GM19035 (cell line): ENCODE measurements at regions not wholly inside any gene's neighbourhood (a gene's known extent, or its start where the extent isn't known, plus 50 kb on each side); places are given as distances from the start of the nearest gene placed in this dataset.

Experiments
- ATAC-seq: cut with Tn5 transposase; IDR thresholded peaks from one replicate; pipeline ENCODE4 v1.9.1; 2021; ENCODE audit not compliant: unreplicated experiment

DNA sequence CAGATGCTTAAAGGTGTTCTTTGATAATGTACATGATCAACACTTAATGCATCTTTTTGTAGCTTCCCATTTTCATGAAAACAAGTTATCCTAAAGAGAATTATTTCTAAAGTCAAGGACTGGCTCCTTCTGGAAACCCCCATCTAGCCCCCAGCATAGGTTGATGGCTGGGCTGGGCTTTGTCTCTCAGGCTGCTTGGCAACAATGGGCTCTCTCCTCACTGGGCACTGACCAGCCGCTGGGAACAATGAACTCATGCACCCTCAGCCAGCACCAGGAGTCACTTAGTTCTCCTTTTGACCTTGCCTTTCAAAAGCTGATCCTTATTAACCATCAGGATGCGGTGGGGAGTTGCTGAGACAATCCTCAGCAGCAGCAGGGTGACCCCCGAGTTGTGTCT, 293.0 kb upstream of the PLXNA2 start:
- no peak for ATAC-seq

DNA sequence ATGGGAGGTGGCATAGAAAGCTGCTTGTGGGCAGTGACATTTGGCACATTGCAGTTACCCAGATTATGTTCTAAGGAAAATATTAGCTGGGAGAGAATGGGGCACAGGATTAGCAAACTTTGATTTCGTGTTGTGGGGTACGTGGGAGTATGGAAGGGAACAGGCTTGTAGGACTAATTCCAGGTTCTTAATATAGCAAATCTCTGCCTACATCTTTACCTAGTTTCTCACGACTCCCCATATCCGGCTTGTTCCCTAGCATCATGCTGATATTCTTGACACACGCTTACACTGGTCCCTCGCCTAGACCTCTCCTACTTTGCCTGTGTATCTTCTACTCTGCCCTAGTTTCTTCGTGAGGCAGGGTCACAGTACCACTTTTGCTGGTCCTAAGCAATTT, 293.9 kb upstream of the PLXNA2 start:
- no peak for ATAC-seq

DNA sequence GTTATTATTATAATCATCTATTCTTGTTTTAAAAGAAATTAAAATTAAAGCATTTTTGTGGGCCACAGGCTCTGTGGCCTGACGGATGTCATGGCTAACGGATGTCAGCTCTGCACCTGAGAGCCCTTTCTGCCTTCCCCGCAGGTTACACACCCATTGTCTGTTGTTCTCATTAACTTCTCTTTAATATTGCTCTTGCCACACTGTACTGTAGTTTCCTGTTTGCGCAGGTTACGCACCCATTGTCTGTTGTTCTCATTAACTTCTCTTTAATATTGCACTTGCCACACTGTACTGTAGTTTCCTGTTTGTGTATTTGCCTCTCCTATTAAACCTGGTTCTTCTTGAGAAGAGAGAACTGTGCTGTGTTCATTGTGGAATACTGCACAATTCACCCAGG, 294.4 kb upstream of the PLXNA2 start:
- no peak for ATAC-seq

DNA sequence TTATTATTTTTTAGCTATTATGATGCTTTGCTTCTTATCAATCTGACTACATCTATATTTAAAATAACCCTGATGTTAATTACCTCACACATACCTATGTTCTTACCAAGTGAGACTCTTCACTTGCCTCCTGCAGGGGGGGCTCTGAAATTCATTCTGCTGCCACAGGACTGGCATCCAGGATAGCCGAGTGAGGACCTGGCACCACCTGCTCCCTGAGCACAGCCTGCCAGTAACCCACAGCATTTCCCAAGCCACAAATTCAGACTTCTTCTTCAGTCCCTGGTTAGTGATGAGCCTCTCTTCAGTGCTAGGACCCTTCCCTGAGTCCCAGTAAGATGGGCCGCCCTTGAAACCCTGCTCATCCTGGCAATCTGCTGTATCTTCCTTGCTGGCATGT, 296.5 kb upstream of the PLXNA2 start:
- ATAC-seq = no peak

DNA sequence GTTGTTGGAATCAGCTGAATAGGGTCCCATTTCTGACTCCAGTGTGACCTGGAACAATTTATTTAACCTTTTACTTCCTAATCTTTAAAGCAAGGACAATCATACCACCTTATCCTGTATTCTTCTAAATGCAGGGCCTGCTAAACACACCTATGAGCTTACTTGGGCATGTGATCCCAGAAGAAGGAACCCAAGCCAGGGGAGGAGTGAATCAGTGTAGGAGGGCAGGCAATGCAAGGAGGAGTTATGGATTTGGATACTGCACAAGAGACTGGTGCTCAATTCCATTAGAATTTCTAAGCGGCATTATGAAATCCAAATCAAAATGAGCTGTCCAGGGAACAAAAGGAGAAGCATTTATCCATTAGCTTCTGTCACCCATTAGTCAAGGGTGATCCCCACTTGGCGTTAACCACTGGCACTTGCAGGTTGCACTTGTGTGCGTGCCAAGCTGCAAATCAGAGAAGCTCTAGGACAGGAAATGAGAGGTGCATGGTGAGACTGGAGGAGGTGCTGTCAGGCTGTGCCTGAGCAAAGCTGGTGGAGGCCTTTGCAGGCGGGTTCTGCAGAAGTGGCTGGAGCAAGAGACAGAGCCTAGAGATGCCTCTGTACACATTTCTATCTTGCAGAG, 297.2 kb upstream of the PLXNA2 start:
- ATAC-seq = no peak

DNA sequence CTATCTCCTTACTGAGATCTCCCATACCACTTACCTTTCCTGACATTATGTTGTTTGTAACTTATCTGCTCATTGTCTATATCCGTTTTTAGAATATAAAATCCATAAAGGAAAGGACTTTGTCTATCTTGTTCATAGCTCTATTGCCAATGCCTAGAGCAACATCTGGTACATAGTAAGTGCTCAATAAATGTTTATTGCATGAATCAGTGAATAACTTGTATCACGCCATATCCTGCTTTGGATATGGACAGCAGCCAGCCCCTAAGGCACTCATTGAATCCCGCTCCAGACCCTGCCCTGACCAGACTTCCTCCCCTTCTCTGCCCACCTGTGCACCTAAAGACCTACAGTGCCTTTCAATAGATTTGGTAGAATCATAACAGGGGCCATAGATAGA, 298.1 kb upstream of the PLXNA2 start:
- no peak for ATAC-seq

DNA sequence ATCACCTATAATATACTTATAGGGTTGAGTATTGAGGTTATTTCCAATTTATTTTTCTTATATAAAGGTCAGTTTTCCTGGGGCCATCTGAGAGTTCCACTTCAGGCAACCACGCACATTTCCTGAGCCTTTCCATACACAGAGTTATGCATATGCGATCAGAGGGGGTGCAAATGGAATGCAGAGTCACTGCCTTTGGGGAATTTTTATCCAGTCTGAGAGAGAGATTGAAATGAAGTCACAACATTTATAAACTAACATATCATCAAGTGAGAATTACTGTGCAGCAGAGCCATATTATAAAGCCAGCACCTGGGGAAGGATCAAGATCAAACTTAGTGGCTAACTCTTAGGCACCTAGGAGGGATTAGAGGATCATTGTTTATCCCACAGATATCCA, 299.9 kb upstream of the PLXNA2 start:
- ATAC-seq = no peak

DNA sequence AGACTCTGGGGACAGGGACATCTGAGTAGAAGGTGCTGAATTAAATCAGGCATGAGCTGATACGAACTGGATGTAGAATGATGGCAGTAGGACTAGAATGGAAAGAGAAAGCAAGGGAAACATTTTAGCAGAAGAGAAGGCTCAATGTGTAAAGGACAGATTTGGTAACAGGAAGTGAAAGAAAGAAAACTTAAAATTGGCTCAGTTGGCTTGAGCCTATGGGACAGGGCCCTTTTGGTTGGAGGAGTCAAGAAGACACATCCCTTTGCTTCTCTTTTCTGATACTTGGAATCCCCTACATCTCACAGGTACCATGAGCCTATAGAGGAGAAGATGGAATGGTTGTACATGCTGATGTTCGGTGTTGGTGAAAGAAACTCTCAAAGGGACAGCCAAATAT, 300.6 kb upstream of the PLXNA2 start:
- no peak for ATAC-seq

DNA sequence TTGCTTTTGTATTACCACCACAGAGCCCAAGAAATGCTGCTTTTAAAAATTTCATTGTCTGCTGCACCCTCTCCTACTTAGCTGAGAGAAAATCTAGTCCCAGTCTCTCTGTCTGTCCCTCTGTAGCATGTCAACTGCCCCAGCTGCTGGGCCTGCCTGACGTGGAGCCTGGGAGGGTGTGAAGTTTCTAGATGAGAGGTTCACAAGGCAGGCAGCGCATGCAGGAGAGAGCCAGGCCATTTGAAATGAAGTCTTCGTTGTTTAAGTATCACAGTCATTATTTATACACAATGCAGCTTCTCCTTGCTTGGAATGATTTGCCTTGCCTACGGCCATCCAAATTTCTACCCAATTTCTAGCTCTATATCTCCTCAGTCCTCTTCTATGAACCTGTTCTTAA, 306.8 kb upstream of the PLXNA2 start:
- ATAC-seq = no peak

DNA sequence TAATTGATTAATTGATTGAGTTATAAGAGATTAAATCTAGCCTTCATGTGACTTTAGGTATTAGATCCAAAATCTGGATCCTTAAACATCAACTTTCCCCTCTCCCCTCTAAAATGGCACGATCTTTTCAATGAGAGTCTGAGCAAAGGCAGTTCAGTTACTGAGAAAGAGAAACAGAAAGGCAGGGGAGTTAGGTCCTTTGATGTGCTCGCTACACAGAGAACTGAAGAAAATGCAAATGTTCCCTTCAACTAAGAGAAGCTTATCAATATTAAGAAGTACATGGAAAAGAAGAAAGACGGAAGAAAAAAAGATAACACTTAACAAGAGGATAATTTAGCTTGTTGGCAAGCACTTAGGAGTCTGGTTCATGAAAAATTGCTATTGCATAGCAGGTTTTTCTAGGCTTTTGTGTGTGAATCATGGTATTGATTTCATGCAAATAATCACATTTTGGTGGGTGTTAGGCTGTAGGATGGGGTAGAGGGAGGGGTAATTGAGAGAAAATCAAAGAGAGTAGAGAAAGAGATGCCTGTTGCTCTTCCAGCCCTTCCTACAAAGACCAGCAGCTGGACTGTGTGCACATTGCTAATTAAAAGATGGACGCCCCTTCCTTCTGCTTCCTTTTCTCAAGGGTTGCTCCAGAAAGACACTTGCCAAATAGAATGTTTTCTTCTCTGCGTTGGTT, 307.6 kb upstream of the PLXNA2 start:
- ATAC-seq = no peak

DNA sequence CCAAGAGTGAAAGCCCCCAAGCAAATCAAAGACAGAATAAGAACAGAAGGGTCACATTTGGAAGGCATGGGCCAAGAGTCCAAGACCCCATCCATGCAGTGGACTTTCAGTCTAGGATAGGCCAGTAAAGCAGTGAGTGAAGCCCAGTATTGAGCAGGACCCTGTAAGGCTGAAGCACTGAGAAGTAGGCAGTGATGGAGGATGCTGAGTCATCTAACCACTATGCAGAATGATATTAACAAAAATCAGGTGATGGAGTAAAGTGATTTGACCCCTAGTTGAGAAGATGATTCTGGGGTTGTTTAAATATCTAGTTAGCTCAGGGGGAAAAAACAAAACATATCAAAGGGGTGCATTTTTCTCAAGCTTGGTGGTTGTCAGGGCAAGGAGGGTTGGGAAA, 308.7 kb upstream of the PLXNA2 start:
- ATAC-seq = no peak

DNA sequence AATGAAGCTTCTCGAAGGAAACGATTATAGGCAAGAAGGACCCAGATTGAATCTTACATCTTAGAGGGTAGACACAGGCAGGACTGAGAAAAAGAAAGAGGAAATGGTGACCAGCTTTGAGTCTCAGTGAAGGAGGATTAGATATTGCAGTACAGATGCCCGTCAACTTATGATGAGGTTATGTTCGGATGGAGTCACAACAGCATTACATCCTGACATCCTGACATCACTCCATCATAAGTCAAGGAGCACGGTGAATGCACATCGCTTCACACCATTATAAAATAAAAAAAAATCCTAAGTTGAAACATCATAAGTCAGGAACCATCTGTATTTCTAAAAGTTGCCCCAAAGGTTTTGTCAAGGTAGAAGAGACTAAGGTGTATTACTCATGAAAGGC, 312.3 kb upstream of the PLXNA2 start:
- ATAC-seq = no peak

DNA sequence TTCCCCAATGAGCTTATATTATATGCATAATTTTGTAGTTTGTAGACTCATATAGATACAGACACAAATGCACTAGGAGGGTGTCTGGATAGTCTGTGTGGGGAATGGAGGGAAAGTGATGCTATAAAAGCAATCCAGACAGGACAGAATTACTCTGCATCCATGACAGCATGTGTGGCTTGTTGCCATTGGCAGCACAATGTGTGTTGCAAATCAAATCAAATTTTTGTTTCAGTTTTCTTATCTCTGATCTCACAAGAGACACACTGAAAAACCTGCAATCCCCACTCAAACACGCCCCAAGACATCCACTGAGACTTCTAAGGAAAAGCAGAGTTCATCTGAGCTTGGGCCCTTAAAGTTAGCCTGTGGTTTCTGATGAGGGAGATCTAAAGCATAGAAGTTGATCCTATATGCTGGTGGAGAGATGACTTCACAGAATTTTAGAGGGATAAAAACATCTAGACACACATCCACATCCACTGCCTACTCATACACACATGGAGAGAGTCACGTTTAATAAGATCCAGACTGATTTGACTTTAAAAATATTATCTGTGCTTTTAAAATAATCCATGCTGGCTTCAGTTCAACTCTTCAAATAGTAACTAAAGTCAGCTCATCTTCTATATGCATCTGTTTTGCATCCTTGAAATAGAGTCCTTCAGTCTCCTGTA, 313.0 kb upstream of the PLXNA2 start:
- ATAC-seq = no peak

DNA sequence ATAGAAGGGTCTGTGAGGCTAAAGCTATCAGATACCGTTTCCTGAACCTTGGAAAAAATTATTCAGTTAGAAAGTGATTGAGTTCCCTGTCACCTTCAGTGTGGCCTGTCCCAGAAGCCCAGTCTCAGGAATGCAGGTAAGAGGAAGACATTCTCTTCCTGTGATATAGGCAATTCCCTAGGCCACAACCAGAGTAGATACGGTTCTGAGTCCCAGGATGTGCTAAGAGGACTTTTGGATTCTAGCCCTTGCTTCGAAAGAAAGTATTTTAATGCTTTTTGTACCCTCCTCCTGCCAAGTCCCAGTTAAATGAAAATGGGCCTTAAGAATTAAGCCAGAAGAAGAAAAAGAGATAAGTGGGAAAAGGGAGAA, 313.5 kb upstream of the PLXNA2 start:
- ATAC-seq = no peak

DNA sequence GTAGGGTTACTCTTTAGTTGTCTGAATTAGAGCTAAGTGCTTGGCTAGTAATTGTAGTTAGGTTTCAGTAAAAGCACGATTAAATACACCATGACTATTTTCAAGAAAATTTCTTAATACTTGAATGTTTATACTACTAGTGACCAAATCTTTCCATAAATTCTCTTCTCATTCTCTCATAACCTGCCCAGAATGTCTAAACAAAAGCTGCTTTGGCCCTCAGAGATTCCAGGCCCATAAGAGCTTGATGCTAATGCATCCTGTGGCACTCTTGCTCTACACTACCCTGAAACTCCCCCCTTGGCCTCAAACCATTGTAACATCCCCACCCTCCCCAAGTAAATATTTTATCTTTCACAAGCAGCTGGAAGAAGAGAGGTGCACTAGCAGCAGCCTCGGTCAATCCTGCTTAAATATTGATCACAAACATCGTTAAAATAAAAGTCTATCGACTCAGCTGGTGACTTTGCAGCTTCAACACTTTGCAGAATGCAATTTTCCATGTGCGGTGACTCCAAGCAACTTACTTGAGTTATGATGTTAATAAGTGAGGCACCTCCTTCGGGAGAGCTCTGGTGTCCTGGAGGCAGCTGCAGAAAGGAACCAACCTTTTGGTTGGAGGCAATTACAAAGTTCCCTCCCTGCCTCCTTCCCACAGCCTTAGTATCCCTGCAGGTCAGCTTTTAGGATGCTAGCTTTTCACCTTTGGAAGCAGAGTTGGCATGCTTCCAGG, 315.6 kb upstream of the PLXNA2 start:
- ATAC-seq = no peak

DNA sequence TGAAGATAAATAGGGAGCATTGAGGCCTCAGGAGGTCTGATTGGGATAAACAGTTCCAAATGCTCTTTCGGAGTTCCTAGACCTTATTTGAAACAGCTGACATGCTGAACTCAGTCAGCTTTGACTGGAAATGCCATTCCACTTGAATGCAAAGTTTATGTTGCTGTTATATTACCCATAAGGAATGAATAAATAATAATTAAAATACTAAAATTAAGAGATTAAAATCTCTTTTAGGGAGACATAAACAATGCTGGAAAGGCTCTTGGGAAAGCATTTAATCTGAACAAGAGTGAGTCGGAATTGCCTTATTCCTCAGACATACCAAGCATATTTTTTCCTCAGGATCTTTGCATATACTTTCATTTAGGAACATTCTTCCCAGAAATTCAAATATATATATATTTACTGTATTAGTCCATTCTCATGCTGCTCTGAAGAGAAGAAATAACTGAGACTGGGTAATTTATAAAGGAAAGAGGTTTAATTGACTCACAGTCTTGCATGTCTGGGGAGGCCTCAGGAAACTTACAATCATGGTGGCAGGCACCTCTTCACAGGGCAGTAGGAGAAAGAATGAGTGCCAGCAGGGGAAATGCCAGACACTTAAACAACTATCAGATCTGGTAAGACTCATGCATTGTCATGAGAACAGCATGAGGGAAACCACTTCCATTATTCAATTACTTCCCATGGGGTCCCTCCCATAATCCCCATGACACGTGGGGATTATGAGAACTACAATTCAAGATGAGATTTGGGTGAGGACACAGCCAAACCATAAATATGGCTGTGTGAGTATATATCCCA, 318.2 kb upstream of the PLXNA2 start:
- no peak for ATAC-seq

DNA sequence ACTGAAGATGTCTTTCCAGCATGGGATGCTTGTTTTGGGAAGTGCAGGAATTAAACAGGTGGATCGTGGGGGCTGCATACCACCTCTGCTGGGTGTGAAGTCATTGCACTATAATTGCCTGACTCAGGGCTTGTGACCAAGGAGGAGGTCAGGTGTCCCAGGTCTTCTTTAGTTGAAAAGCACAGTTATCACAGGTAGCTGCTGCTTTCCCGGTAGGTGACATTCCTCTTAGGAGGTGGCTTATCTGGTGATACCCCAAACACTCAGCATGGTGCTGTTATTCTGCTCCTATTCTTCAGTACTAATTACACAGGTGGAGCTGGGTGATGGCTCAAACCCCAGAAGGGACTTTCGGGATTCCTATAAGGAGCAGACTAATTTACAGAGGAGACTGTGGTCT, 320.3 kb upstream of the PLXNA2 start:
- ATAC-seq = no peak

DNA sequence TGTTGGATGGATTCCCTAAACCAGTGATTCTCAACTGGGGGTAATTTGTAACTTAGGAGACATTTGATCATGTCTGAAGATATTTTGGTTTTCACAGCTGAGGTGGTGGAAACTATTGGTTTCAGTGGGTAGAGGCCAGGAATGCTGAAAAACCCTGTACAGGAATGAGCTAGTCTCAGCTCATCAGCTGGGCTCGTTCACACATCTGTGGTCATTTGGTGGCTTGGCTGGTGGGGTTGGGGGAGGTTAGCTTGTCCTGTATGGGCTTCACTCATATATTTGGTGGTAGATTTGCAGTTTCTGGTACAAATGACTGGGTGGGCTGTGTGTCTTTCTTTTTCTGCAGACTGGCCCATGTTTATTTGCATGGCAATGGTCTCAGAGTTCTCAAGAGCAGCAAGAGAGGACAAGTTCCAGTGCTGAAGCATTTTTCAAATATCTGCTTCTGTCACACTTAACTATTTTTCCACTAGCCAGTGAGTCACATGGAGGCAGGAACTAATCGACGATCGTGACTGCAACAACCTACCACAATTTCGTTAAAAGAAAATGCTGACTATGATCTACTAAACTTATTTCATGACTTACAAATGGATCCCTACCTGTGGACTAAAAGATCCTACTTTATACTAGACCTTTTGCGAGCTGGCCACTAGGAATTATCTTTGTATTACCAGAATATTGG, 321.7 kb upstream of the PLXNA2 start:
- no peak for ATAC-seq

DNA sequence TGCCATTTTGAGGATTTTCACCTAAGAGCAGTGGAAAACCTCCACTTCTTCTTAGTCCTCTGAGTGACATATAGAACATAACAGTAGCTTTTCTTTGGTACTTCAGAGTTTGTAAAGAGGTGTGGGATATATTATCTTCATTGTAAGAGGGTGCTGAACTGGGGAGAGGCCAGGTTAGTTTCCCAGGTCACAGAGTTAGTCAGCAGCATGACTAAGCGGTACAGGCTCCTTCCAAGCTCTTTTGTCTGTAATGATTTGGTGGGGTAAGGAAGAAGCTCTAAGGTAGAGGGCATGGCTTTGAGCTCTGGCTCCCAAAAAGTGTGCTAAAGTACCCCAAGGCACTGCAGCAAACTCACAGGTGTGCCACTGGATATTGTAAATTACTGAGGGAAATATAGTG, 325.0 kb upstream of the PLXNA2 start:
- ATAC-seq = no peak

DNA sequence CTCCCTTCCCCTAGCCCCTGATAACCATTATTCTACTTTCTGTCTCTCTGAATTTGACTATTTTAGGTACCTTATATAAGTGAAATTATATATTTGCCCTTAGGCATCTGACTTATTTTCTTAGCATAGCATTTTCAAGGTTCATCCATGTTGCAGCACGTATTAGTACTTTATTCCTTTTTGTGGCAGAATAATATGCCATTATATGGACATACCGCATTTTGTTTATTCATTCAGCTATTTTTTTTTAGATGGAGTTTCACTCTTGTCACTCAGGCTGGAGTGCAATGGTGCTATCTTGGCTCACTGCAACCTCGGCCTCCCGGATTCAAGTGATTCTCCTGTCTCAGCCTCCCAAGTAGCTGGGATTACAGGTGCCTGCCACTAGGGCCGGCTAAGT, 326.2 kb upstream of the PLXNA2 start:
- ATAC-seq = no peak

DNA sequence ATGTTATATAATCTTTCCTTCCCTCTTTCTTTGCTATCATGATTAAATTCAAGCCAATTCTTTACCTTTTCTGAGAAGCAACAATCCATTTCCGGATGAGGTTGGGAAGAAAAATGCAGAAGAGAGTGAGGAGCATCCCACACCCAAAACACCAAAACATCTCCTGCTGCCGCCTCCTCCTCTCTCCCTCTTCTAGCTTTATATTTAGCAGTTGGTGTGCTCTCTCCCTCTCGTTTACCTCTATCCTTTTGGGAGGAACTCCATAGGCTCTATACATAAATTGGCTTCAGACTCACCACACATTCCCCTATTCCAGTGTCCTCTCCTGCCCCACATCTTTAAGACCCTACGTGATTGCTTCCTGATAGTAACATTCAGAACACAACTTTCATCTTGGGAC, 332.2 kb upstream of the PLXNA2 start:
- ATAC-seq = no peak
